H1 (cell line): ENCODE measurements at regions not wholly inside any gene's neighbourhood (a gene's known extent, or its start where the extent isn't known, plus 50 kb on each side); places are given as distances from the start of the nearest gene placed in this dataset.

Source experiments
- CTCF ChIA-PET: fragments of 300-600 bp; sonication (Branson Sonifier 250); formaldehyde crosslinking; loops from one replicate; lab custom pipeline; 2021; ENCODE audit not compliant: partially characterized antibody; lab: Charles Lee
- POLR2A ChIA-PET: fragments of 300-600 bp; sonication (Branson Sonifier 250); formaldehyde crosslinking; loops from one replicate; lab custom pipeline; 2021; ENCODE audit warnings: inconsistent platforms; ENCODE audit not compliant: partially characterized antibody; lab: Charles Lee
- DNase-seq, 2 experiments: peaks; one replicate each; pipeline versions ENCODE4 v3.0.0 to v3.0.0-alpha.2; 2010 to 2022; ENCODE audit warnings: low spot score in 2 of 2, low read depth in 1 of 2, mixed read lengths in 1 of 2
- FAIRE-seq: peaks from 2 replicates; lab custom pipeline; 2011; peaks lifted over from hg19 to GRCh38; lab: Jason Lieb, UNC
- H2AFZ ChIP-seq: 2 replicates; pipeline ENCODE4 v1.8.1; 2012; ENCODE audit warnings: low read length, inconsistent platforms
- H2AK5ac ChIP-seq: 2 replicates; pipeline ENCODE4 v1.6.1; 2013; ENCODE audit warnings: low read depth, low read length
- H2BK120ac ChIP-seq: replicated peaks from 2 replicates; pipeline ENCODE3; 2013; ENCODE audit warnings: low read depth, low read length, inconsistent platforms
- H2BK12ac ChIP-seq: 2 replicates; pipeline ENCODE4 v1.6.1; 2013; ENCODE audit warnings: low read depth, low read length
- H2BK15ac ChIP-seq: 2 replicates; pipeline ENCODE4 v1.6.1; 2013; ENCODE audit warnings: low read length
- H2BK20ac ChIP-seq: 2 replicates; pipeline ENCODE4 v1.6.1; 2013; ENCODE audit warnings: low read length
- H2BK5ac ChIP-seq: 2 replicates; pipeline ENCODE4 v1.6.1; 2013; ENCODE audit warnings: low read depth, low read length
- H3K14ac ChIP-seq: 2 replicates; pipeline ENCODE4 v1.6.1; 2013; ENCODE audit warnings: inconsistent platforms; ENCODE audit not compliant: insufficient read length
- H3K18ac ChIP-seq: 2 replicates; pipeline ENCODE4 v1.6.1; 2013; ENCODE audit warnings: low read length; ENCODE audit errors: extremely low read depth
- H3K23ac ChIP-seq: 2 replicates; pipeline ENCODE4 v1.6.1; 2013; ENCODE audit warnings: inconsistent platforms; ENCODE audit not compliant: insufficient read length
- H3K23me2 ChIP-seq: 2 replicates; pipeline ENCODE4 v1.6.1; 2013; ENCODE audit warnings: low read depth, low read length
- H3K27ac ChIP-seq: 2 replicates; pipeline ENCODE4 v1.6.1; 2011; ENCODE audit warnings: low read depth, low read length, inconsistent platforms
- H3K27me3 ChIP-seq, 4 experiments: replicated peaks in 1 of 4; 1 replicate in 1 of 4; 2 replicates in 3 of 4; pipeline versions ENCODE4 v1.6.1 to v1.8.1; 2011 to 2013; ENCODE audit warnings: low read length in 3 of 4, mild to moderate bottlenecking in 3 of 4, inconsistent platforms in 2 of 4, mixed read lengths in 2 of 4, moderate library complexity in 1 of 4; ENCODE audit not compliant: control insufficient read depth in 3 of 4, insufficient read depth in 3 of 4; ENCODE audit errors: extremely low read depth in 1 of 4
- H3K36me3 ChIP-seq, 4 experiments: 2 replicates each; pipeline versions ENCODE4 v1.6.1 to v1.8.1; 2011 to 2013; ENCODE audit warnings: mild to moderate bottlenecking in 4 of 4, low read length in 3 of 4, moderate library complexity in 2 of 4, control low read depth in 1 of 4, inconsistent platforms in 1 of 4; ENCODE audit not compliant: insufficient read depth in 4 of 4, control insufficient read depth in 2 of 4
- H3K4ac ChIP-seq: replicated peaks from 2 replicates; pipeline ENCODE3; 2013; ENCODE audit warnings: low read length, low read depth, mixed read lengths, inconsistent platforms; ENCODE audit not compliant: insufficient read length
- H3K4me1 ChIP-seq, 4 experiments: replicated peaks in 1 of 4; 1 replicate in 1 of 4; 2 replicates in 3 of 4; pipeline versions ENCODE4 v1.6.1 to v1.8.1; 2011 to 2013; ENCODE audit warnings: low read length in 3 of 4, inconsistent platforms in 2 of 4, mixed read lengths in 1 of 4; ENCODE audit not compliant: insufficient read depth in 4 of 4, control insufficient read depth in 3 of 4
- H3K4me2 ChIP-seq, 2 experiments: 2 replicates each; pipeline versions ENCODE4 v1.6.1 to v1.8.1; 2011 to 2013; ENCODE audit warnings: low read depth in 2 of 2, low read length in 2 of 2, control low read depth in 1 of 2, inconsistent platforms in 1 of 2, mild to moderate bottlenecking in 1 of 2; ENCODE audit not compliant: insufficient read depth in 1 of 2
- H3K4me3 ChIP-seq, 4 experiments: fragments of 200-600, 300-600 bp in 1 of 4; sonication (generic), shearing (Covaris generic), sonication (Bioruptor Twin) in 1 of 4; 2 replicates each; pipeline versions ENCODE4 v1.5.1 to v1.8.1; 2011 to 2016; ENCODE audit warnings: low read length in 4 of 4, low read depth in 3 of 4, control low read depth in 2 of 4, inconsistent platforms in 2 of 4, mild to moderate bottlenecking in 2 of 4, mixed read lengths in 1 of 4, moderate library complexity in 1 of 4; ENCODE audit not compliant: insufficient read depth in 2 of 4; ENCODE audit errors: extremely low read depth in 1 of 4
- H3K56ac ChIP-seq: replicated peaks from 2 replicates; pipeline ENCODE3; 2013; ENCODE audit warnings: low read depth, mild to moderate bottlenecking, mixed read lengths, low read length, inconsistent platforms; ENCODE audit not compliant: insufficient read length
- H3K79me1 ChIP-seq: 2 replicates; pipeline ENCODE4 v1.6.1; 2013; ENCODE audit warnings: low read depth, low read length, control low read depth
- H3K79me2 ChIP-seq, 2 experiments: 2 replicates each; pipeline versions ENCODE4 v1.6.1 to v1.8.1; 2012 to 2013; ENCODE audit warnings: low read length in 2 of 2, mild to moderate bottlenecking in 2 of 2, inconsistent platforms in 1 of 2; ENCODE audit not compliant: insufficient read depth in 2 of 2, control insufficient read depth in 1 of 2
- H3K9ac ChIP-seq, 4 experiments: replicated peaks in 1 of 4; 1 replicate in 1 of 4; 2 replicates in 3 of 4; pipeline versions ENCODE4 v1.6.1 to v1.8.1; 2011 to 2013; ENCODE audit warnings: low read depth in 3 of 4, low read length in 3 of 4, control low read depth in 2 of 4, mild to moderate bottlenecking in 2 of 4, moderate library complexity in 2 of 4, inconsistent platforms in 1 of 4; ENCODE audit errors: extremely low read depth in 1 of 4
- H3K9me3 ChIP-seq, 2 experiments: 2 replicates each; pipeline versions ENCODE4 v1.6.1 to v1.8.1; 2012 to 2013; ENCODE audit warnings: mild to moderate bottlenecking in 2 of 2, moderate library complexity in 2 of 2, control low read depth in 1 of 2, inconsistent platforms in 1 of 2, low read depth in 1 of 2, low read length in 1 of 2, mixed read lengths in 1 of 2; ENCODE audit not compliant: insufficient read depth in 2 of 2
- H4K20me1 ChIP-seq, 2 experiments: replicated peaks in 1 of 2; 2 replicates each; pipeline versions ENCODE3 to v1.8.1; 2011 to 2013; ENCODE audit warnings: inconsistent platforms in 2 of 2, low read length in 2 of 2, mild to moderate bottlenecking in 1 of 2; ENCODE audit not compliant: insufficient read depth in 2 of 2, control insufficient read depth in 1 of 2
- H4K5ac ChIP-seq: 2 replicates; pipeline ENCODE4 v1.6.1; 2013; ENCODE audit warnings: low read length, low read depth, mixed read lengths, inconsistent platforms; ENCODE audit not compliant: insufficient read length
- H4K8ac ChIP-seq: 2 replicates; pipeline ENCODE4 v1.8.0; 2013; ENCODE audit warnings: mild to moderate bottlenecking, moderate library complexity, low read length, inconsistent platforms; ENCODE audit not compliant: insufficient read depth; ENCODE audit errors: extremely low read depth
- H4K91ac ChIP-seq: replicated peaks from 2 replicates; pipeline ENCODE3; 2013; ENCODE audit warnings: low read length, mixed read lengths, inconsistent platforms; ENCODE audit not compliant: insufficient read length
- BACH1 ChIP-seq: IDR thresholded peaks from 2 replicates; pipeline ENCODE4 v1.6.1; 2012; ENCODE audit warnings: low read length, improper control_type of control experiment
- CREB1 ChIP-seq: IDR thresholded peaks from 2 replicates; pipeline ENCODE4 v1.6.1; 2012; ENCODE audit warnings: inconsistent platforms
- CTBP2 ChIP-seq: IDR thresholded peaks from 2 replicates; pipeline ENCODE4 v1.7.0; 2011; ENCODE audit warnings: borderline replicate concordance, mild to moderate bottlenecking, moderate library complexity, mixed read lengths, low read length; ENCODE audit not compliant: insufficient read depth, insufficient read length
- POLR2A ChIP-seq, 2 experiments: IDR thresholded peaks; 1 replicate in 1 of 2; 2 replicates in 1 of 2; pipeline ENCODE4 v1.6.1; 2011; ENCODE audit warnings: low read depth in 2 of 2, low read length in 2 of 2, mild to moderate bottlenecking in 2 of 2; ENCODE audit errors: control extremely low read depth in 1 of 2
- SP1 ChIP-seq: IDR thresholded peaks from 2 replicates; pipeline ENCODE4 v1.6.1; 2011; ENCODE audit warnings: low read depth, low read length
- SRF ChIP-seq: IDR thresholded peaks from 2 replicates; pipeline ENCODE4 v1.6.1; 2011; ENCODE audit warnings: mild to moderate bottlenecking, low read depth, low read length, moderate library complexity
- TCF12 ChIP-seq: IDR thresholded peaks from 2 replicates; pipeline ENCODE4 v1.6.1; 2011; ENCODE audit warnings: low read depth, mild to moderate bottlenecking, low read length
- YY1 ChIP-seq: IDR thresholded peaks from 2 replicates; pipeline ENCODE4 v1.6.1; 2011; ENCODE audit warnings: low read depth, mild to moderate bottlenecking, low read length
- WGBS, 2 experiments: shearing (Covaris generic) in 1 of 2; methylation state at CpG; one replicate each; pipeline versions ENCODE4 v1.1.6 to v1.1.7; 2013 to 2015; ENCODE audit warnings: low lambda C conversion rate in 2 of 2, mixed read lengths in 2 of 2, inconsistent platforms in 1 of 2, low coverage in 1 of 2, missing lambda C conversion rate in 1 of 2; ENCODE audit not compliant: insufficient replicate concordance in 2 of 2, insufficient coverage in 1 of 2, insufficient read length in 1 of 2; ENCODE audit errors: extremely low coverage in 1 of 2, missing lambda C conversion rate in 1 of 2; 5-methylcytosine and 5-hydroxymethylcytosine counted together
- TF ChIP-seq, protein P1 (sequence below): IDR thresholded peaks from 2 replicates; pipeline ENCODE4 v1.6.1; 2012; ENCODE audit warnings: low read length, inconsistent platforms
- TF ChIP-seq, protein P2 (sequence below): IDR thresholded peaks from 2 replicates; pipeline ENCODE4 v1.6.1; 2012; ENCODE audit warnings: inconsistent platforms

DNA sequence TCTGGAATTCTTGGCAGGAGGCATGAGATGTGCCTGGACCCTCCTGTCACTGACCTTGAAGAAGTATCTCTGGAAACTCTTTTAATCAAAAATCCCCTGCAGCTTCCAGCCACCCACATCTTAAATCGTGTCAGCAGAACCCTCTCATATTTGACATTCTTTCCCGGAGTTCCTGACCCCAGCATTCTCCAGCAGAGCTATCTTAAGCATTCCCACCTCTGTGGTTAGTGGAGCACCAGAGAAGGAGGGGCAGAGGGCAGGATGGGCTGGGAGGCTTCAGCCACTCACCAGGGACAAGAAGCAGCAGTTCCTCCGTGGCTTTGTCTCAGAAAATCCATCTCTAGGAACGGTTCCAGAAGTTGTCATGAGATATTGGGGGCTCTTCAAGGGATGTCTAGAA, 149.9 kb downstream of the RGS9 start:
- no peak overlapping the region for H3K4ac ChIP-seq
- peaks cover 0 to 7% (median 3%) of the 10 kb centered on the region in 4 experiments; a peak in 4 of 7 replicates for H3K4me1 ChIP-seq
- H3K79me2 ChIP-seq = no peaks in the 10 kb centered on the region
- H3K9me3 ChIP-seq = no peaks in the 10 kb centered on the region
- CTCF ChIA-PET = interaction anchor here (0.6 to 3.4 kb wide), 8 partner anchors 8 to 701 kb away, joined by 3 to 20 read pairs (median 3); no protein-coding TSS in a partner anchor
- H3K23me2 ChIP-seq = no peaks in the 10 kb centered on the region
- H2BK15ac ChIP-seq = no peak overlapping the region
- H2BK5ac ChIP-seq = no peak overlapping the region
- TF ChIP-seq TCF12 (no peak), YY1 (no peak), CREB1 (no peak), SRF (no peak), POLR2A (IDR thresholded peaks at IDR 0.05; ENCODE audit: control extremely low read depth in 1 of 2, low read depth in 2 of 2, low read length in 2 of 2) (no peak), SP1 (no peak), CTBP2 (no peak), BACH1 (no peak)
- TF ChIP-seq, protein P1, sequence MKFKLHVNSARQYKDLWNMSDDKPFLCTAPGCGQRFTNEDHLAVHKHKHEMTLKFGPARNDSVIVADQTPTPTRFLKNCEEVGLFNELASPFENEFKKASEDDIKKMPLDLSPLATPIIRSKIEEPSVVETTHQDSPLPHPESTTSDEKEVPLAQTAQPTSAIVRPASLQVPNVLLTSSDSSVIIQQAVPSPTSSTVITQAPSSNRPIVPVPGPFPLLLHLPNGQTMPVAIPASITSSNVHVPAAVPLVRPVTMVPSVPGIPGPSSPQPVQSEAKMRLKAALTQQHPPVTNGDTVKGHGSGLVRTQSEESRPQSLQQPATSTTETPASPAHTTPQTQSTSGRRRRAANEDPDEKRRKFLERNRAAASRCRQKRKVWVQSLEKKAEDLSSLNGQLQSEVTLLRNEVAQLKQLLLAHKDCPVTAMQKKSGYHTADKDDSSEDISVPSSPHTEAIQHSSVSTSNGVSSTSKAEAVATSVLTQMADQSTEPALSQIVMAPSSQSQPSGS = no peak
- TF ChIP-seq, protein P2, sequence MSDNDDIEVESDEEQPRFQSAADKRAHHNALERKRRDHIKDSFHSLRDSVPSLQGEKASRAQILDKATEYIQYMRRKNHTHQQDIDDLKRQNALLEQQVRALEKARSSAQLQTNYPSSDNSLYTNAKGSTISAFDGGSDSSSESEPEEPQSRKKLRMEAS = no peak
- no peak overlapping the region for H2BK20ac ChIP-seq
- no peak for DNase-seq
- H2AFZ ChIP-seq = no peak overlapping the region
- H2BK120ac ChIP-seq = no peak overlapping the region
- H3K79me1 ChIP-seq = no peaks in the 10 kb centered on the region
- no peak for FAIRE-seq
- H4K5ac ChIP-seq = no peak overlapping the region
- H3K56ac ChIP-seq = no peak overlapping the region
- POLR2A ChIA-PET = interaction anchor here (0.6 kb wide), 1 partner anchor 44 kb away, joined by 4 read pairs; no protein-coding TSS in a partner anchor
- H4K20me1 ChIP-seq = no peaks in the 10 kb centered on the region
- H3K14ac ChIP-seq = no peak overlapping the region
- no peaks in the 10 kb centered on the region for H3K36me3 ChIP-seq
- no peak overlapping the region for H3K18ac ChIP-seq
- H2BK12ac ChIP-seq = no peak overlapping the region
- no peak overlapping the region for H2AK5ac ChIP-seq
- H3K27ac ChIP-seq = no peak overlapping the region
- no peak overlapping the region for H3K23ac ChIP-seq
- no peaks in the 10 kb centered on the region for H3K27me3 ChIP-seq
- no peak overlapping the region for H4K8ac ChIP-seq
- H4K91ac ChIP-seq = no peak overlapping the region
- no peak overlapping the region for H3K9ac ChIP-seq
- H3K4me3 ChIP-seq = no peak overlapping the region
- no peak overlapping the region for H3K4me2 ChIP-seq
- WGBS, 2 experiments = 87% methylated on average over 4 of the region's 4 CpGs; no CpG with 5 or more reads in 1 of the 2 experiments
